Bronchial epithelial cell (primary cell): ENCODE measurements at regions not wholly inside any gene's neighbourhood (a gene's known extent, or its start where the extent isn't known, plus 50 kb on each side); places are given as distances from the start of the nearest gene placed in this dataset.

ENCODE experiments used
- DNase-seq: peaks from one replicate; pipeline ENCODE4 v3.0.0-alpha.2; 2010; ENCODE audit warnings: low read depth
- FAIRE-seq: peaks from 2 replicates; lab custom pipeline; 2011; peaks lifted over from hg19 to GRCh38; lab: Jason Lieb, UNC
- H3K27me3 ChIP-seq: 2 replicates; pipeline ENCODE4 v1.5.1; 2011; ENCODE audit warnings: low read length; ENCODE audit not compliant: control insufficient read depth, insufficient read depth
- H3K36me3 ChIP-seq: 2 replicates; pipeline ENCODE4 v1.5.1; 2011; ENCODE audit warnings: low read length; ENCODE audit not compliant: control insufficient read depth, insufficient read depth
- H3K4me3 ChIP-seq: 2 replicates; pipeline ENCODE4 v1.5.1; 2011; ENCODE audit warnings: mild to moderate bottlenecking, low read depth, low read length, control low read depth
- TF ChIP-seq, protein P1 (sequence below): IDR thresholded peaks from 2 replicates; pipeline ENCODE4 v1.5.1; 2011; ENCODE audit warnings: mild to moderate bottlenecking, moderate library complexity, low read length, control low read depth, inconsistent platforms; ENCODE audit not compliant: insufficient read depth, severe bottlenecking

DNA sequence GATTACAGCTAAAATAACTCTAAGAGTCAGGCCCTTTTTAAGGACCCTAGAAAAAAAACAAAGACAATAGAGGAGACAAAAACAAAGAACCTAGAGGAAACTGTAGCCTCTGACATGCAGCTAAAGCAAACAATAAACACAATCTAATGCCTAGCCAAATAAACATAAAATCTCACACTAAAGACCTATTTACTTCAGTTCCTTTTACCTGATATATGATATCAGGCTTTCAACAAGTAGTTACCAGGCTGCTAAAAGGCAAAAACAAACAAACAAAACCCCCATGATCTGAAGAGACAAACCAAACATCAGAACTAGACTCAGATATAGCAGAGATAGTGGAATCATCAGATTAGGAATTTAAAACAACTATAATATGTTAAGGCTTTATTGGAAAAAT lies 226.5 kb upstream of the POU5F2 start:
- no peak for FAIRE-seq
- no peak overlapping the region for H3K4me3 ChIP-seq
- H3K36me3 ChIP-seq, result no peaks in the 10 kb centered on the region
- DNase-seq, result no peak
- TF ChIP-seq, protein P1, sequence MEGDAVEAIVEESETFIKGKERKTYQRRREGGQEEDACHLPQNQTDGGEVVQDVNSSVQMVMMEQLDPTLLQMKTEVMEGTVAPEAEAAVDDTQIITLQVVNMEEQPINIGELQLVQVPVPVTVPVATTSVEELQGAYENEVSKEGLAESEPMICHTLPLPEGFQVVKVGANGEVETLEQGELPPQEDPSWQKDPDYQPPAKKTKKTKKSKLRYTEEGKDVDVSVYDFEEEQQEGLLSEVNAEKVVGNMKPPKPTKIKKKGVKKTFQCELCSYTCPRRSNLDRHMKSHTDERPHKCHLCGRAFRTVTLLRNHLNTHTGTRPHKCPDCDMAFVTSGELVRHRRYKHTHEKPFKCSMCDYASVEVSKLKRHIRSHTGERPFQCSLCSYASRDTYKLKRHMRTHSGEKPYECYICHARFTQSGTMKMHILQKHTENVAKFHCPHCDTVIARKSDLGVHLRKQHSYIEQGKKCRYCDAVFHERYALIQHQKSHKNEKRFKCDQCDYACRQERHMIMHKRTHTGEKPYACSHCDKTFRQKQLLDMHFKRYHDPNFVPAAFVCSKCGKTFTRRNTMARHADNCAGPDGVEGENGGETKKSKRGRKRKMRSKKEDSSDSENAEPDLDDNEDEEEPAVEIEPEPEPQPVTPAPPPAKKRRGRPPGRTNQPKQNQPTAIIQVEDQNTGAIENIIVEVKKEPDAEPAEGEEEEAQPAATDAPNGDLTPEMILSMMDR, result no peak
- no peaks in the 10 kb centered on the region for H3K27me3 ChIP-seq

DNA sequence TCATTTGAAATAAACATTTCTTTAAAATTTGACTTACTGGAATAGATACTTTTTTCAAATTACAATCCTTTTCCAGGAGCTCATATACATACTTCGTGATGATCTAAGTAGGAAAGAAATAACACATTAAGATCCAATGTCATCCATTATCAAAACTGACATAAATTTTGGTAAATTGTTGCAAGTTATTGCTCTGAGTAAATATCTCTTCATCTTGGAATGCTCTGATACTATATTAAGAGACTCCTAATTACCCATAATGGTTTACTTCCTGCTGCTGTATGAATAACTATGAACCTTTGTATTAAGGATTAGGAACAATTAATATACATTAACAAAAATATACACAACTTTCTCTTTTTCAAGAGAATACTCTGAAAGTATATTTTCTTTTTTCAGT lies 223.0 kb upstream of the POU5F2 start:
- TF ChIP-seq, protein P1, result no peak
- H3K4me3 ChIP-seq, result no peak overlapping the region
- no peaks in the 10 kb centered on the region for H3K27me3 ChIP-seq
- FAIRE-seq (no peak), DNase-seq (no peak)
- H3K36me3 ChIP-seq, result no peaks in the 10 kb centered on the region

DNA sequence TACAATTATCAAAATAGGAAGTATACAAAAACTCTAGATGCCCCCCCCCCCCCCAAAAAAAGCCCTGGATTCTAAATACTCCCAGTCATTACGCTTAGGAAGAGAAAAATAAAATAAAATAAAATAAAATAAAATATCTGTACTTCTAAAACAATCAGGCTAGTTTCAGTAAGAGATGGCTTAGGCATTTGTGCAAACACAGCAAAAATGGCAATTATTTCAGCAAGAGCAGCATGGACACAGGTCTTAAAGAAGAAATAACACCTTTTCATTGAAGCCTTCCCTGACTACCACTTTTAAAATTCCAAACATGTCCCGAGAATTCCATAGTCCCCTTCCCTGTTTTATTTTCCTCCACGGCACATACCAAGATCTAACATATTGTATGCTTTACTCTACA lies 218.6 kb upstream of the POU5F2 start:
- TF ChIP-seq, protein P1, result no peak
- H3K27me3 ChIP-seq, result no peaks in the 10 kb centered on the region
- FAIRE-seq (no peak), DNase-seq (no peak)
- H3K4me3 ChIP-seq, result no peak overlapping the region
- H3K36me3 ChIP-seq, result no peaks in the 10 kb centered on the region

DNA sequence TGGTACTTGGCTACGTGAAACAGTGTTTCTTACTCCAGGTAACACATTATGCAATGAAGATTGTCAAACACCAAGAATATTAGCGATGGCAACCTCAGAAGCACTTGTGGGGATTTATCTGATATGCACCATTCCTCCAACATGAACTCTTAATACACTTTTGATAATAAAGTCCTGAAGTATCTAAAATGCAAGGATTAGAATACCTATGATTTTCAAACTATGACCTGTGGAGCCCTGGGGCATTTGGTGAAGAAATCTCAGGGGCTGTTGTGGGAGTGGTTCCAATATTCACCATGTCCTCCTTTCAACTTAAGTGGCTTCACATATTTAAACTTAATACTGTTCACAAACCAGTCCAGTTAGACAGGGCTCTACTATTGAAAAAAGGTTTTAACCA lies 214.6 kb upstream of the POU5F2 start:
- no peaks in the 10 kb centered on the region for H3K27me3 ChIP-seq
- H3K36me3 ChIP-seq, result no peaks in the 10 kb centered on the region
- FAIRE-seq (no peak), DNase-seq (peak; percentile 2)
- no peak overlapping the region for H3K4me3 ChIP-seq
- TF ChIP-seq, protein P1, result no peak

DNA sequence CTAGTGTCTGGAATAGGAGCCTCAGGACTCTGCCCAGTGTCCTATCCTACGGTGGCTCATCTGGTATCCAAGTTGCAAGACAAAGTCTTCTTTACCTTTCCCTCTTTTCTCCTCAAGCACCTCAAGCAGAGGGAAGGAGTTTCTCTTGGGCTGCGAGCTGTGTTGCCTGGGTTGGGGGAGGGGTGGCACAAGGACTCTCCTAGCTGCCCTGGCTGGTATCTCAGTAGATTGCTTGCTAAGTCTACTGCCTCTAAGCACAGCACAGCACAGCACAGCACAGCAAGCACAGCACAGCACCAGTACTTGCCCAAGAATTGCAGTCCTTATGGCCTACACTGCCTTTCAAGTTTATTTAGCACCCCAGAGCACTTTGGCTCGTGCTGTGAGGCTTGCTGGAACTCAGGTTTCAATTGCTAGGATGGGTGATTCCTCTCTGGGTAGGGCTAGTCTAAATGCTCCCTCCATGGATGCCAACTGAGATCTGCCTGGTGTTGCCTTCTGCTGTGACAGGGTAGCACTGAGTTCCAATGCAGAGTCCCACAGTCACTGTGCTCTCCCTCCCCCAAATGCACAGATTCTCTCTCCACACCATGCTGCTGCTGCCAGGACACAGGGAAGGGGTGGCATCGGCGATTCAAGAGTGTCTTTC lies 213.1 kb upstream of the POU5F2 start:
- no peak for FAIRE-seq

More for the DNA sequence above, 213.1 kb upstream of the POU5F2 start:
- TF ChIP-seq, protein P1, result no peak
- no peak overlapping the region for H3K4me3 ChIP-seq
- no peak for DNase-seq
- H3K36me3 ChIP-seq, result no peaks in the 10 kb centered on the region
- H3K27me3 ChIP-seq, result no peaks in the 10 kb centered on the region
